HG02884 (cell line): ENCODE measurements at regions not wholly inside any gene's neighbourhood (a gene's known extent, or its start where the extent isn't known, plus 50 kb on each side); places are given as distances from the start of the nearest gene placed in this dataset.

Experiments used
- ATAC-seq: cut with Tn5 transposase; IDR thresholded peaks from one replicate; pipeline ENCODE4 v1.9.1; 2021; ENCODE audit warnings: mild to moderate bottlenecking, moderate library complexity; ENCODE audit not compliant: unreplicated experiment

DNA sequence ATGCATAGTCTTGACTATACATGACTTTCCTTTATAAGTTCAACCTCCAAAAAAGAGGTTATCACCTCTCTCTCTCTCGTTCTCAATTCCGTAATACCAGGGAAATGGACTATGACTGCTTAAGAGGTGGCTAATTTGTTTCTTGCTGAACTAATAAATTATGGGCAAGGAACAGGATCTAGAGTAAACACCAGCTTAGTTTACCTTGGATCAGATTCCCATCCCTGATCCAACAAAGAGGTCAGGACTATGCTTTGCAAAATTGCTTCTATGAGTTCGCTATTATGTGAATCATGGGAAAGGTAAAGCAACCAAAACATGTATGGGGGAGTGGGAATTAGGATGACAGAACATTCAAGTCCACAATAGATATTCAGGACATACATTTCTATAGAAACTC lies 630.7 kb downstream of the HACE1 start:
- no peak for ATAC-seq

DNA sequence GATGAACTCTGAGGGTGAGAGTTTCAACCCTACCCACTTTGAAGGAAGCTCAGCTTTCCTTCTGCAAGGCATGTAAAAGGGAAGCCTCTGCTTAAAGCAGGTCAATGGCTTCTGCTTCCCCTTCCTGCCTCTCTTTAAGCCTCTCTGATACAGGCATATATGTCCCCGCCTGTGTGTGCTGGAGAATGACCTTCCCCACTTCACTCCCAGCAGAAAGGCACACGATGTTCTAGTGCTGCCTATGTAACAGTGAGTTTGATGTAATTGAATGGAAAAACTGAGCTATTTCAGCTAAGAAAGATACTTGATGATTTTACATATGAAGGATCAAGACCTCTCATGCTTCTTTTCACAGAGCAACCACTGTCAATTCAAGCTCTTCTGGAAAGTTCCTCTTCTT lies 632.2 kb downstream of the HACE1 start:
- no peak for ATAC-seq

DNA sequence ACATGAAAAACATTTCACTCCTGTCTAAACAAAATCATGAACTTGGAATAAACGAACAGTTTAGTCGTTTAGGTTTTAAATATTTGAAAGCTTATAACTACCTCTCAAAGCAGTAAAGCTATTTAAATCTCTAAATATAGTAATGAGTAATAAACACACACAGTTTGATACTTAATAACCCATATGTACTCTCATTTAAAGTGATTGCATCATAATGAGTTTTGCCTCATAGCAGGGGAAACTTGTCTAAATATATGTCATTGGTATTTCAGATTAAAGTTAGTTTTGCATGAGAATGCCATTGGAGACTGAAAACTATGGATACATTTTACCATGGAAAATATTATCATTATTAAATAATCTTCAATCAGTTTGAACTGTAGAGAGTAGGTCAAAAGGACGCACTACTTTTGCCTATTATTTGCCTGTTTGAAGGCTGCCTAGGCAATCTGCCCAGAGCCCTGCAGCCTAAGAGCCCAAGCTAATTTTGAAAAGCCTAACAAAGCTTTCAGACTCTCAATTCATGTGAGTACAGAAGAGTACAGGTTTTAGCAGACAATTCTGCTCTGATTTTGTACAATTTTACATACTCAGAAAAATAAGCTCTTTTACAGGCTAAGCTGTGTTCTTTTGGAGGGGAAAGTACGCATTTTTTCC lies 632.8 kb downstream of the HACE1 start:
- no peak for ATAC-seq

DNA sequence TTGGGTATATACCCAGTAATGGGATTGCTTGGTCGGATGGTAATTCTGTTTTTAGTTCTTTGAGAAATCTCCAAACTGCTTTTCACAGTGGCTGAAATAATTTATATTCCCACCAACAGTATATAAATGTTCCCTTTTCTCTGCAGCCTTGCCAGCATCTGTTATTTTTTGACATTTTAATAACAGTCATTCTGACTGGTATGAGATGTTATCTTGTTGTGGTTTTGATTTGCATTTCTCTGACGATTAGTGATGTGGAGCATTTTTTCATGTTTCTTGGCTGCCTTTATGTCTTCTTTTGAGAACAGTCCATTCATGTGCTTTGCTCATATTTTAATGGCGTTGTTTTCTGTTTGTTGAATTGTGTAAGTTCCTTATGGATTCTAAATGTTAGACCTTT lies 641.6 kb downstream of the HACE1 start:
- no peak for ATAC-seq

DNA sequence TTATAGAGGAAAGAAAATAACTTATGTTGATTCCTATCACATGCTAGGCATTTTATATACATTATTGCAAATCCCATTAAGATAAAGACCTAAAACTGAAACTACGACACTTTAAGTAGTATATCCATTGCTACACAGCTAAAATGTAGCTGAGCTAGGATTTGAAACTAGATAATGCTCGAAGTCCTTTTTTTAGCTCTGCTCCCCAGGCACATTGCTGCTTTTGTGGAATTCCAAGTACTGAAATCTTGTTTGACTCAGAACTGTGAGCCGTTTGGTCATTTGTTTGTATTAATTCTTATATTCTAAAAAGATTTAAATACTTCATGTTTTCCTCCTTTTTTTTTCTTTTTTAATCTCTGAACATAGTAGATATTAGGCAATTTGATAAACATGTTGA lies 644.8 kb downstream of the HACE1 start:
- no peak for ATAC-seq

DNA sequence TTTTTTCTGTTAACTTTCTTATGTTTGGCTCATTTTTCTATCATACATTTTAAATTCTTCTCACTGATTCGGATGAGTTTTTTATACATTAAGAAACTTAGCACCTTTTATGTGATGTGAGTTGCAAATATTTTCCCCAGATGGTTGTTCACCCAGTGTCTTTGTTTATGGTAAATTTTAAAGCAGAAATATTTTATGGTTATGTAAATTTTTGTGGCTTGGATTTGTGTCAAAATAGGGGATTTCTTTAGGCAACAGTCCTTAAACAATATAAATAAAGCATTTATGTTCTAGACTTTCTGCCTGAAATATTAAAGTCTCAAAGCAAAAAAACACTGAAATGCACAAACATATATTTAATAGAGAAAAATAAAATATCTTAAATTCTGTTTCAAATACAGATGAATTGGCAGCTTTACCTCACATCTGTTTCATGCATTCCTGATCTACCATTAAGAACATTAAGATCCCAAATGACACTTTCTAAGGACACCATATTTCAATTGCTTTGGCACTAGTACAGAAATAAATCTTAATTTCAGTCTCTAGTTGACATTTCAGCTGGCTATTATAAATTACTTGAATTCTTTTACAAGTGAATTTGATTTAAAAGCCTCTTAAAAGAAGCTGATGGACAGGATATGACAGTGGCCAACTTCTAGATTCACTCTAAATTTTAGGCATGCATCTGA lies 646.6 kb downstream of the HACE1 start:
- no peak for ATAC-seq

DNA sequence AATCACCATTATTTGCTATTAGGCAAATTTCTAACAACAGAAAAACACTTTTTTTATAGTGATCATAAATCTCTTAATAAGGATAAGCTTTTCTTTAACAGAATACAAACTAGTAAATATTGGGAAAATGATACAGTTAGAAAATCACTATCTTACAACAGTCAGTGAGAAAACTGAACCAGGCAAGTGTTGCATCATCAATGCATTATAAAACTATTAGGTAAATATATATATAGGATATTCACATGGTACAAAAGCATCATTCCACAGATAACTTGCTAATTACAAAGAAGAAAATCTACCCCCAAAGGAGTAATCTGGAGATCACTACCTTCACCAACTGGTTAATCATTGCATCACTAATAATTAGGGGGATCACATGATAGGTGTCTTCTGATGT lies 652.1 kb downstream of the HACE1 start:
- ATAC-seq, result no peak

DNA sequence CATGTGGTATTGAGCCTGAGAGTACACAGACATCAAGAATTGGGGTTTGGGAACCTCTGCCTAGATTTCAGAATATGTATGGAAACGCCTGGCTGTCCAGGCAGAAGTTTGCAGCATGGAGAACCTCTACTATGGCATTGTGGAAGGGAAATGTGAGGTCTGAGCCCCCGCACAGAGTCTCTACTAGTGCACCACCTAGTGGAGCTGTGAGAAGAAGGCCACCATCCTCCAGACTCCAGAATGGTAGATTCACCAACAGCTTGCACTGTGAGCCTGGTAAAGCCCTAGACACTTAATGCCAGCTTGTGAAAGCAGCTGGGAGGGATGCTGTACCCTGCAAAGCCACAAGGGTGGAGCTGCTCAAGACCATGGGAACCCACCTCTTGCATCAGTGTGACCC lies 658.2 kb downstream of the HACE1 start:
- ATAC-seq, result no peak

DNA sequence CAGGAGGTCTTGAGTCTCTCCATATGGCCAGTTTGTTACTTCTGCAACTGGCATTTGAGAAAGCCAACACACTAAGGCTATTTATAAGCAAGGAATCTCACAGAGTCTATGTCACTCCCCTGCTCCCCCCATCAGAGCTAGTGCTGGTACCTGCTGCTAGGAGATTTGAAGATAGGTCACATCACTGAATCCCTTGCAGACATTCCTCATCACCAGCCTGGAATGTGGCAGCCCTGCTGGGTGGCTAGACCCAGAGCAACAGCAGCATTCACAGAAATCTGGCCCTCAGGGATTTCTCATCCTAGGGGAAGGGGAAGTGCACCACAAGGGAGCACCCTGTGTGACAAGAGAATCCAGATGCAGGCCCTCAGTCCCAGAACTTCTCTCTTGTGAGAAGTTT lies 672.1 kb downstream of the HACE1 start:
- no peak for ATAC-seq

DNA sequence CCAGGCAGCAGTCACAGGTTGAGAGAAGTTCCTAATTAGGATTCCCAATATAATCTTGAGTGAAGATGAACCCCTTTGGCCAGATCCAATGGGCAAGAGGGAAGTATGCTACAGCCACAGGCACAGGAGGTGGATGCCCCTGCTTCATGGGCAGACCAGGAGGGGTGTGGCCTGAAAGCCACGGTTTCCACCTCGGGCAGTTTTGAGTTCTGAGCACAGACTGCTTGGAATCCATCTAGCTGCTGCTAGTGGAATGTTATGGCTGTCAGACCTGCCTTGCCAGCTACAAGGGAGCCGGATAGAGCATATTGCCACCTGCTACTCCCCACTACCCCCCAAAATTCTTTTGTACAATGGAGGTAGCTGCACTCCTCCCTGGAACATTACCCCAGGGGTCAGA lies 672.9 kb downstream of the HACE1 start:
- ATAC-seq, result no peak

DNA sequence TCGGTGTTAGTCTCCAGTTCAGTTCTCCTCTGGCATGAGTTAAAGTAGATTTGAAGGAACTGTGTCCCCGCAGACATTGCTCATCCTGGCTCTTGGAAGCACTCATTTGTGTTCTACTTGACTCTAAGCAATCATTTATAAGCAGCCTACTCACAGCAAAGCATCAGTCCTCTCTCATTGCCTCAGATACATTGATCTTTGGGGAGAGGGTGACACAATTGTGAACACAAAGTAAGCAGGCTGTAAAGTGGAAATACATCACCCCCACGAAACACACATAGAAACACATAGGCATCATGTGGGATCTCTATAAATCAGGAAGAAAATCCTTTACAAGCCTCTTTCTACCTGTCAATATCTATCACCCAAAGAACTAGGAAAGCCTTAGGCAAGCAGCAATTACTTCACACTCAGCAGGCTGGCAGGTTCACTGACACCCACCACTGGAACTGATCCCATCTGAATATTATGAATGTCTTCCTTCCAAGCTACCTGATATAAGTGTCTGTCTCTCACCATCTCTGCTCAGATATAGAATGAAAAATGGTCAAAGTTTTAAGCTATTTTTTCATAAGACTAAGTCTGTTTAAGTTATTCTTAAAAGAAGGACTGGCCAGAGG lies 675.8 kb downstream of the HACE1 start:
- no peak for ATAC-seq

DNA sequence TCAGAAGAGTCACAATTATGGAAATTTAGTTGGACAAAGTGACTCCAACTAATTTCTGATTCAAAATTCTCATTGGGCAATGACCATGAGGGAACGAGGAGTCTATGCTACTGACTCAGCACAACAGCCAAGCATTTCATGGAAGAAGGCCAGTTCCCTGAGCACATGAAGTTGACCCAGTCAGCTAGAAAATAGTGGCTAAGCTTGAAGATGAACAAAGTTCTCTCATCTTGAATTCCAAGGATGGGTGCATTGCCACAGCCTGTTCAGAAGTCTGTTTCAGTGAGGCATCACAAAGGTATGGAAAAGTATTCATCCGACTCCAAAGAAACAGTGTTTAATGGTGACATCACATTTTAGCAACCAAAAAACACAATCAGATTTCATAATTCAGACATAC lies 676.9 kb downstream of the HACE1 start:
- ATAC-seq, result no peak

DNA sequence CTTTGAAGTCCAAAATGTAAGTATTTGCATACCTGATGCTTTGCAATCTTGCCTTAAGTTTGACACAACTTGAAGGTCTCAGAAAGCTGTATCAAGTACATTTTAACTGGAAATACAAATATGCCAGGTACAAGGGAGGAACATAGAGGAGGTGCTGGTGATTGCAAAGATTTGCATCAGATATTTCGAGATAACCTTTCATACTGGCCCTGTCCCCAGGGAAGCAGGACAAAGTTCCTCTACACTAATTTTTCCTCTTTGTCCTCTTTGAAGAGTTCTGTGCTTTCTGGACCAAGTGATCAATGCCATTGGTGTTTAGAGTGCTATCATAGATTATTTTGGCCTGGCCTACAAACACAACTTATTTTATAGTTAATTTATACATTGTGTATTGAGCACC lies 686.1 kb downstream of the HACE1 start:
- ATAC-seq, result no peak

DNA sequence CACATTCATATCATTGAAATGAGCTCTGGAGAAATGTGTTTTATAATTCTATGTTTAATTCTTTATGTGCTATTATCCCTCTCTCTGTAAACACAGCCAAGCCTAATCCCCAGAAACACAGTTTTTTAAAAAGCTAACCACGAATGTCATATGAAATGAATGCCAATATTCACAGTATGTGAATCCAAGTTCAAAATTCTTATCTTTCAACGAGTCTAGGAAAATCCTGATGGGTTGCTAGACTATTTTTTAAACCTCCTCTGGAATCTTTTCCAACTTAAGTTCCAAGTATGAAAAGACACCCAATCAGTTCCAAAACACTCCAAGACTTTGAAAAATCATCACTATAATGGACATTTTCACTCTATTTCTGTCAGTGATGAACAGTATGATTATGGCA lies 689.3 kb downstream of the HACE1 start:
- ATAC-seq, result no peak

DNA sequence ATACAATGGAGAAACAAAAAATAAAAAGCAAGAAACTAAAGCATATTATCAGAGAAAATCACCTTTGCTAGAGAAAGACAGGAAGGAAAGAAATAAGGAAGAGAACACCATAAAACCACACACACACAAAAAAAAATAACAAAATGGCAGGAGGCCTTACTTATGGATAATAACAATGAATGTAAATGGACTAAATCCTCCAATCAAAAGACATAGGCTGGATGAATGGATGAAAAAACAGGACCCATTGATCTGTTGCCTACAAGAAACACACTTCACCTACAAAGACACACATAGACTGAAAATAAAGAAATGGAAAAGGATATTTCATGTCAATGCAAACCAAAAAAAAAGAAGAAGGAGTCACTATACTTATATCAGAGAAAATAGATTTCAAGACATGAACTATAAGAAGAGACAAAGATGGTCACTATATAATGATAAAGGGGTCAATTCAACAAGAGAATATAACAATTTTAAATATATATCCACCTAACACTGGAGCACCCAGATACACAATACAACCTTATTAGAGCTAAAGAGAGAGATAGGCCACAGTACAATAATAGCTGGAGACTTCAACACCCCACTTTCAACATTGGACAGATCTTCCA lies 693.6 kb downstream of the HACE1 start:
- ATAC-seq, result no peak

DNA sequence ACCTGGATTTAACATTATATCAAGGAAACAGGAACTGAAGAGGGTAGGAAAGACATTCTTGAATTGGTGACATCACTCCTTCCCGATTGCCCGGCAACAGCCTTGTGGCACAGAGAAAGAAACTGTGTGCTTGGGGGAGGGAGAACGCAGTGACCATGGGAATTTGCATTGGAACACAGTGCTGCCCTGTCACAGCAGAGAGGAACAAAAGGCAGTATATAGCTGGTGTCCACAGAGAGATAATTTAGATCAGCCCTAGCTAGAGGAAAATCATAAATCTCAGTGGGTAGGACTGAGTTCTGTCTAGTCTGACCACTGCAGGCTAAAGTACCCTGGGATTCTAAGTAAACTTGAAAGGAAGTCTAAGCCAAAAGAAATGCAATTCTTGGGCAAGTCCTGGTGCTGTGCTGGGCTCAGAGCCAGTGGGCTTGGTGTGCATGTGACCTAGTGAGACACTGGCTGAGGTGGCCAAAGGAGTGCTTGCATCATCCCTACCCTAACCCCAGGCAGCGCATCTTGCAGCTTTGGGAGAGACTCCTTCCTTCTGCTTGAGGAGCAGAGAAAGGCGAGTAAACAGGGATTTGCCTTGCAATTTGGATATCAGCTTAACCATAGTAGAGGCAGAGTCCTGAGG lies 697.6 kb downstream of the HACE1 start:
- no peak for ATAC-seq

DNA sequence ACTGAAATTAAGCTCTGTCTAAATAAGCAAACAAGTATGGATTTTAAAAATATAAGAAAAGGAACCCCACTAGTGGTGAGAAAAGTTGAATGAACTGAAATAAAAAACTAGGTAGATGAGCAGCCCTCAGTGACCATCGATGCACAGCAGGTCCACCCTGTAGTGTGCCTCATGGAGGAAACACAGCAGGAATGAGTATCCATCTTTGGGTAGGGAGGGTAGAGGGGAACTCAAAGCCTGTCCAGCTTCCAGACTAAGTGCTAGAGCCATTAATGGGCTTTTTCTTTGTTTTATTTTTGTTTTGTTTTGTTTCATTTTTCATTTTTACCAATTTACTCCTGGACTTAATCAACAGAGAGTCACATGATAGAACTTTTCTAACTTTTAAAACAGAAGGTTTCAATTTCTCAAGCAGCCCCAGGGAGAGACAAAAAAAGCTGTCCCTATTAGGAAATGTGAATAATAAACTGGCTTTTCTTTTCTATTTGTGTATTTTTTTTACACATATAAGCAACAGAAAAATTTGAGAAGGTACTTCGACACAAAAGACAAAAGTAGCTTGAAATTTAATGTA lies 700.6 kb downstream of the HACE1 start:
- no peak for ATAC-seq

DNA sequence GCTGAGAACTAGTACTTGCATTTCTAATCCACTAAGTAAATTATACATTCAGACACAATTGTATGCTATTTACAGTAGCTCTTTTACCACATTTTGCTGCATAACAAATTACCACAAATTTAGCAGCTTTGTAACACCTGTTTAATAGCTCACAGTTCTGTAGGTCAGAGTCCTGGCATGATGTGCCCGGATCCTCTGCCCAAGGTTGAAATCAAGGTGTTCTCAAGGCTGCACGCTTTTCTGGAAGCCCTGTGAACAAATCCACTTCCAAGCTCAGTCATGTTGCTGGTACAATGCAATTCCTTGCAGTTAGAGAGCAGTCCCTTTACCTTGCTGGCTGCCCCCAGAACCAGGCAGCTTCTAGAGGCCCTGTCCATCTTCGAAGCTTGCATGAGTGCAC lies 716.0 kb downstream of the HACE1 start:
- ATAC-seq, result no peak

DNA sequence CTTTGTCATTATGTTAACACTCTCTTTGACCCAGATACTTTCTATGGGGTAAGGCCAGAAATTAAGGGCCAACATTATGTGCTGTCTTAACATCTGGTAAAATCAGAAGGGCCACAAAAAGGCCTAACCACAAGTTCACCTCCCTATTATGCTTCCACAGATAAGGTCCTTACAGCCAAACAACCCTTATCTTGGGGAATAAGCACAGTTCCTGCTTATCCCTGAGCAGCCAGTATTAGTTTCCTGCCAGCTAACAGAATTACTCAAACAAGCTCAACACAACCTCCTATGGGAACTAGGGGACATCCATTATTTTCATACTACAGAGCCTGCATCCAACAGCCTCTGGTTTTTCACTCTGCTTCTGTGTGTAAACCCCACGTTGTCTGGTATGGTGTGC lies 724.8 kb downstream of the HACE1 start:
- no peak for ATAC-seq

DNA sequence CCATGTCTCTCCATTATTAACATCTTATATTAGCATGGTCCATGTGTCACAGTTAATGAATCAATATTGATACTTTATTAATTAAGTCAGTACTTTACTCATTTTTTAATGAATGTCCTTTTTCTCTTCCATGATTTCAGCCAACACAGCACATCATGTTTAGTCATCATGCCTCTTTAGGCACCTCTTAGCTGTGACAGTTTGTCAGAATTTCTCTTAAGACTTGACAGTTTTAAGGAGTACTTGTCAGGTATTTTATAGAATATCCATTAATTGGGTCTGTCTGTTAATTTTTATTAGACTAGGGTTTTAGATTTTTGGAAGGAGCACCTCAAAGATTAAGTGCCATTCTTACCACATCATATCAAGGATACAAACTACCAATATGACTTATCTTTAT lies 729.4 kb downstream of the HACE1 start:
- ATAC-seq, result no peak

DNA sequence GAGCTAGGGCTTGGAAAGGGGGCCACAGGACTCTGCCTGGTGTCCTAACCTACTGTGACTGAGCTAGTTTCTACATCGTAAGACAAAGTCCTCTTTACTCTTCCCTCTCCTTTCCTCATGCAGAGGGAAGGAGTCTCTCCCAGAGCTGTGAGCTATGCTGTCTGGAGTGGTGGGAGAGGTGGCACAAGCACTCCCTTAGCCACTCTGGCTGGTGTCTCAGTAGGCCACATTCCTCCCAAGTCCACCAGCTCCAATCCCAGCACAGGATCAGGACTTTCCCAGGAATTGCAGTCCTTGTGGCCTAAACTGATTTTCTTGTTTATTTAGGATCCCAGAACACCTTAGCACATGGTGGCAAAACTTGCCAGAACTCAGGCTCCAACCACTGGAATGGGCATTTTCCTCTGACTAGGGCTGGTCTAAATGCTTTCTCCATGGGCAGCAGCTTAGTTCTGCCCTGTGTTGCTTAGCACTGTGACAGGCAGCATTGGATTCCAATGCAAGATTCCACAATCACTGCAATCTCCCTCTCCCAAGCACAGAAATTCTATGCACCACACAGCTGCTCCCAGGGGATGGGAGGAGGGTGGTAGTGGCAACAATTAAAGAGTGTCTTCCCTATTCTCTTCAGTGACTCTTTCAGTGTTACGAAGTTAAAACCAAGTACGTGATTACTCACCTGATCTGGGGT lies 733.3 kb downstream of the HACE1 start:
- ATAC-seq, result no peak
